K562 (cell line): ENCODE measurements at regions not wholly inside any gene's neighbourhood (a gene's known extent, or its start where the extent isn't known, plus 50 kb on each side); places are given as distances from the start of the nearest gene placed in this dataset.

ENCODE experiments used
- CEBPB ChIP-seq: fragments of 450-650 bp; IDR thresholded peaks from 2 replicates; pipeline ENCODE4 v1.6.1; 2016; ENCODE audit warnings: missing genetic modification characterization, missing compliant biosample characterization
- EHMT2 ChIP-seq: fragments of 450-650 bp; IDR thresholded peaks from 2 replicates; pipeline ENCODE4 v1.6.1; 2018; ENCODE audit warnings: antibody characterized with exemption
- EZH2 ChIP-seq: IDR thresholded peaks from 2 replicates; pipeline ENCODE4 v1.6.1; 2012; ENCODE audit warnings: low read depth, mild to moderate bottlenecking, inconsistent platforms, low read length, borderline replicate concordance
- MYBL2 ChIP-seq, 2 experiments: fragments of 450-650 bp in 1 of 2; sonication (generic) in 1 of 2; formaldehyde crosslinking in 1 of 2; IDR thresholded peaks; 2 replicates each; pipeline versions ENCODE4 v1.6.1 to v1.8.1; 2017 to 2022; ENCODE audit warnings: borderline replicate concordance in 1 of 2, inconsistent platforms in 1 of 2, low read depth in 1 of 2, mild to moderate bottlenecking in 1 of 2, missing genetic modification reagents in 1 of 2, moderate library complexity in 1 of 2
- RBM17 ChIP-seq: fragments of 200-400 bp; formaldehyde crosslinking; IDR thresholded peaks from 2 replicates; pipeline ENCODE4 v1.6.1; 2017; ENCODE audit warnings: low read depth, mild to moderate bottlenecking, low read length, borderline replicate concordance
- TF ChIP-seq, protein P1 (sequence below), 3 experiments: IDR thresholded peaks in 2 of 3; conservative IDR thresholded peaks in 1 of 3; 2 replicates each; pipeline ENCODE4 v1.5.1; 2011 to 2012; ENCODE audit warnings: low read length in 3 of 3, mild to moderate bottlenecking in 3 of 3, control low read depth in 2 of 3, improper control_type of control experiment in 1 of 3, inconsistent platforms in 1 of 3, low read depth in 1 of 3, mixed read lengths in 1 of 3, moderate library complexity in 1 of 3; ENCODE audit not compliant: insufficient read depth in 2 of 3
- TF ChIP-seq, protein P2 (sequence below): fragments of 450-650 bp; IDR thresholded peaks from 2 replicates; pipeline ENCODE4 v1.6.1; 2014; ENCODE audit warnings: low read depth, mild to moderate bottlenecking, moderate library complexity, borderline replicate concordance

DNA sequence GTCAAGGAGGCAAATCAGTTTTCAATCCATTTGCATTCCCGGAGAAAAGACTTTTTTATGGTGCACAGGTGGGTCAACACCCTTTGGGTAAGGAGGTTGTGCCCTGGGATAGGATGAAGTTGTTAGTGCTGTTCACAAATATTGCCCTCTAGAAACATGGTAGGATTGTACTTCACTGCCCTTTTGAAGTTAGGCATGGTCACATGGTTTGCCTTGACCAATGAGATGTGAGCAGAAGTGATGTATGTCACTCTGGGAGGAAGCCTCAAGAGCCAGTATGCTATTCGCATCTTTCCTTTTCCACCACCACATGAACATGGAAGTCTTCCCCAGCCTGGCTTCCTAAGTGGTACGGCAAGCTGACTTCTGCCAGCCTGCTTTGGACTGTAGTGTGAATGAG is 182.7 kb downstream of the TMX1 start:
- TF ChIP-seq EZH2 (no peak), MYBL2 (IDR thresholded peaks at IDR 0.05; ENCODE audit: low read depth) (no peak), MYBL2 (CRISPR knock-in tag; IDR thresholded peaks at IDR 0.05; ENCODE audit: borderline replicate concordance) (no peak), RBM17 (no peak), CEBPB (tag) (no peak), EHMT2 (no peak)
- TF ChIP-seq, protein P1, sequence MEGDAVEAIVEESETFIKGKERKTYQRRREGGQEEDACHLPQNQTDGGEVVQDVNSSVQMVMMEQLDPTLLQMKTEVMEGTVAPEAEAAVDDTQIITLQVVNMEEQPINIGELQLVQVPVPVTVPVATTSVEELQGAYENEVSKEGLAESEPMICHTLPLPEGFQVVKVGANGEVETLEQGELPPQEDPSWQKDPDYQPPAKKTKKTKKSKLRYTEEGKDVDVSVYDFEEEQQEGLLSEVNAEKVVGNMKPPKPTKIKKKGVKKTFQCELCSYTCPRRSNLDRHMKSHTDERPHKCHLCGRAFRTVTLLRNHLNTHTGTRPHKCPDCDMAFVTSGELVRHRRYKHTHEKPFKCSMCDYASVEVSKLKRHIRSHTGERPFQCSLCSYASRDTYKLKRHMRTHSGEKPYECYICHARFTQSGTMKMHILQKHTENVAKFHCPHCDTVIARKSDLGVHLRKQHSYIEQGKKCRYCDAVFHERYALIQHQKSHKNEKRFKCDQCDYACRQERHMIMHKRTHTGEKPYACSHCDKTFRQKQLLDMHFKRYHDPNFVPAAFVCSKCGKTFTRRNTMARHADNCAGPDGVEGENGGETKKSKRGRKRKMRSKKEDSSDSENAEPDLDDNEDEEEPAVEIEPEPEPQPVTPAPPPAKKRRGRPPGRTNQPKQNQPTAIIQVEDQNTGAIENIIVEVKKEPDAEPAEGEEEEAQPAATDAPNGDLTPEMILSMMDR (IDR thresholded peaks at IDR 0.05 in 2 of 3, conservative IDR thresholded peaks at IDR 0.05 in 1 of 3; ENCODE audit: insufficient read depth in 2 of 3, low read depth in 1 of 3, low read length in 3 of 3), result no peak
- TF ChIP-seq, protein P2, sequence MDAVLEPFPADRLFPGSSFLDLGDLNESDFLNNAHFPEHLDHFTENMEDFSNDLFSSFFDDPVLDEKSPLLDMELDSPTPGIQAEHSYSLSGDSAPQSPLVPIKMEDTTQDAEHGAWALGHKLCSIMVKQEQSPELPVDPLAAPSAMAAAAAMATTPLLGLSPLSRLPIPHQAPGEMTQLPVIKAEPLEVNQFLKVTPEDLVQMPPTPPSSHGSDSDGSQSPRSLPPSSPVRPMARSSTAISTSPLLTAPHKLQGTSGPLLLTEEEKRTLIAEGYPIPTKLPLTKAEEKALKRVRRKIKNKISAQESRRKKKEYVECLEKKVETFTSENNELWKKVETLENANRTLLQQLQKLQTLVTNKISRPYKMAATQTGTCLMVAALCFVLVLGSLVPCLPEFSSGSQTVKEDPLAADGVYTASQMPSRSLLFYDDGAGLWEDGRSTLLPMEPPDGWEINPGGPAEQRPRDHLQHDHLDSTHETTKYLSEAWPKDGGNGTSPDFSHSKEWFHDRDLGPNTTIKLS, result no peak
